ENCODE measurements at regions not wholly inside any gene's neighbourhood (a gene's known extent, or its start where the extent isn't known, plus 50 kb on each side); places are given as distances from the start of the nearest gene placed in this dataset.
"Not testable (repeated sequence)": the region's sequence is repeated elsewhere in the genome, so short reads cannot be mapped to it uniquely, and the experiment has no call there.

GRCh38 chr3:180776433-180776832, 97.1 kb upstream of the CCDC39 start:
- peaks cover 0 to 9% (median 0%) of the 10 kb centered on the region in 6 donors for H3K36me3 ChIP-seq
- H3K4me1 ChIP-seq, result no peaks in the 10 kb centered on the region
- H3K27ac ChIP-seq, result no peak overlapping the region
- 90 to 96% (median 93%) methylated on average over 3 to 4 of the region's 4 CpGs for WGBS, 5 donors
- peaks cover 3 to 94% (median 77%) of the 10 kb centered on the region in 8 donors for H3K9me3 ChIP-seq
- DNase-seq, result no peak
- H3K27me3 ChIP-seq (replicated peaks in 1 of 7), result no peaks in the 10 kb centered on the region
- no peak overlapping the region for H3K4me3 ChIP-seq
- intact Hi-C loops (cut with DNase I; ENCODE audit: low total_unique reads), result no loop called here
- no peak for TF ChIP-seq CTCF (IDR thresholded peaks at IDR 0.05 in 8 of 11, conservative IDR thresholded peaks at IDR 0.05 in 3 of 11)
- TF ChIP-seq POLR2A (IDR thresholded peaks at IDR 0.05), result no peak
- TF ChIP-seq POLR2AphosphoS5 (IDR thresholded peaks at IDR 0.05), result no peak

- Histone ChIP-seq H3K4me3 (no peak overlapping the region), H3K27me3 (replicated peaks in 1 of 7) (no peaks in the 10 kb centered on the region), H3K9me3 (peaks cover 3 to 45% (median 41%) of the 10 kb centered on the region in 8 donors), H3K36me3 (peaks cover 0 to 11% (median 0%) of the 10 kb centered on the region in 6 donors), H3K4me1 (no peaks in the 10 kb centered on the region), H3K27ac (no peak overlapping the region)
- TF ChIP-seq CTCF (IDR thresholded peaks at IDR 0.05 in 8 of 11, conservative IDR thresholded peaks at IDR 0.05 in 3 of 11) (no peak), POLR2A (IDR thresholded peaks at IDR 0.05) (no peak), POLR2AphosphoS5 (IDR thresholded peaks at IDR 0.05) (no peak)
- intact Hi-C loops (cut with DNase I; ENCODE audit: low total_unique reads), result no loop called here
- DNase-seq, result no peak
- 83 to 95% (median 91%) methylated on average over 1 of the region's 1 CpG for WGBS, 5 donors
These were observed 103.1 kb upstream of the CCDC39 start for GRCh38 chr3:180782195-180782984.

- 61 to 84% (median 72%) methylated on average over 3 of the region's 3 CpGs for WGBS, 5 donors
- H3K4me1 ChIP-seq; H3K27me3 ChIP-seq (replicated peaks in 1 of 7); DNase-seq; H3K9me3 ChIP-seq; H3K36me3 ChIP-seq; H3K4me3 ChIP-seq; H3K27ac ChIP-seq; intact Hi-C loops (cut with DNase I; ENCODE audit: low total_unique reads): not testable (repeated sequence)
These were observed 106.9 kb upstream of the CCDC39 start for GRCh38 chr3:180786227-180786626.

- no peak for DNase-seq
- H3K27ac ChIP-seq, result no peak overlapping the region
- TF ChIP-seq POLR2AphosphoS5 (IDR thresholded peaks at IDR 0.05), result no peak
- no peak for TF ChIP-seq POLR2A (IDR thresholded peaks at IDR 0.05)
- TF ChIP-seq CTCF (IDR thresholded peaks at IDR 0.05 in 8 of 11, conservative IDR thresholded peaks at IDR 0.05 in 3 of 11), result no peak
- H3K36me3 ChIP-seq, result no peaks in the 10 kb centered on the region
- no peaks in the 10 kb centered on the region for H3K4me1 ChIP-seq
- intact Hi-C loops (cut with DNase I; ENCODE audit: low total_unique reads), result no loop called here
- no peak overlapping the region for H3K4me3 ChIP-seq
- no peaks in the 10 kb centered on the region for H3K9me3 ChIP-seq
- WGBS, 5 donors, result 65 to 89% (median 81%) methylated on average over 2 of the region's 2 CpGs
- no peaks in the 10 kb centered on the region for H3K27me3 ChIP-seq (replicated peaks in 1 of 7)
These were observed 110.5 kb upstream of the CCDC39 start for GRCh38 chr3:180789774-180790173.
